HL-60 (cell line): ENCODE measurements at regions not wholly inside any gene's neighbourhood (a gene's known extent, or its start where the extent isn't known, plus 50 kb on each side); places are given as distances from the start of the nearest gene placed in this dataset.

Source experiments
- POLR2AphosphoS5 ChIP-seq: IDR thresholded peaks from 2 replicates; pipeline ENCODE4 v1.6.1; 2012; ENCODE audit warnings: low read depth
- REST ChIP-seq: IDR thresholded peaks from 2 replicates; pipeline ENCODE4 v1.6.1; 2012; ENCODE audit warnings: low read depth; ENCODE audit not compliant: insufficient replicate concordance
- TF ChIP-seq, protein P1 (sequence below): IDR thresholded peaks from one replicate; pipeline ENCODE4 v1.5.1; 2011; ENCODE audit warnings: low read length, control low read depth, inconsistent platforms; ENCODE audit not compliant: insufficient read depth

DNA sequence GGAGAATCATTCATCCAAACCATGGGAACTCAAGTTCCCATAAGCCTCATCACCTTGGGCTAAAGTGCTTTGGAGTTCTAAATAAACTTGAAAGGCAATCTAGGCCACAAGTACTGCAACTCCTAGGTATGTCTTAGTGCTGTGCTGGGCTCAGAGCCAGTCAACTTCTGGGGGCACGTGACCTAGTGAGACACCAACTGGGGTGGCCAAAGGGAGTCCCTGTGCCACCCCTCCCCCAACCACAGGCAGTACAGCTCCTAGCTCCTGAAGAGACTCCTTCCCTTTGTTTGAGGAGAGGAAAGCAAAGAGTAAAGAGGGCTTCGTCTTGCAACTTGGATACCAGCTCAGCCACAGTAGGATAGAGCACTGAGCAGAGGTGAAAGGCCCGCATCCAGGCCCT is 154.2 kb upstream of the IL1RAPL2 start:
- TF ChIP-seq, protein P1, sequence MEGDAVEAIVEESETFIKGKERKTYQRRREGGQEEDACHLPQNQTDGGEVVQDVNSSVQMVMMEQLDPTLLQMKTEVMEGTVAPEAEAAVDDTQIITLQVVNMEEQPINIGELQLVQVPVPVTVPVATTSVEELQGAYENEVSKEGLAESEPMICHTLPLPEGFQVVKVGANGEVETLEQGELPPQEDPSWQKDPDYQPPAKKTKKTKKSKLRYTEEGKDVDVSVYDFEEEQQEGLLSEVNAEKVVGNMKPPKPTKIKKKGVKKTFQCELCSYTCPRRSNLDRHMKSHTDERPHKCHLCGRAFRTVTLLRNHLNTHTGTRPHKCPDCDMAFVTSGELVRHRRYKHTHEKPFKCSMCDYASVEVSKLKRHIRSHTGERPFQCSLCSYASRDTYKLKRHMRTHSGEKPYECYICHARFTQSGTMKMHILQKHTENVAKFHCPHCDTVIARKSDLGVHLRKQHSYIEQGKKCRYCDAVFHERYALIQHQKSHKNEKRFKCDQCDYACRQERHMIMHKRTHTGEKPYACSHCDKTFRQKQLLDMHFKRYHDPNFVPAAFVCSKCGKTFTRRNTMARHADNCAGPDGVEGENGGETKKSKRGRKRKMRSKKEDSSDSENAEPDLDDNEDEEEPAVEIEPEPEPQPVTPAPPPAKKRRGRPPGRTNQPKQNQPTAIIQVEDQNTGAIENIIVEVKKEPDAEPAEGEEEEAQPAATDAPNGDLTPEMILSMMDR = no peak
- TF ChIP-seq POLR2AphosphoS5 = no peak
- TF ChIP-seq REST = no peak
